OCI-LY7 (cell line): ENCODE measurements at regions not wholly inside any gene's neighbourhood (a gene's known extent, or its start where the extent isn't known, plus 50 kb on each side); places are given as distances from the start of the nearest gene placed in this dataset.

ENCODE experiments used
- EZH2phosphoT487 ChIP-seq: fragments of 200-600 bp; sonication (generic); IDR thresholded peaks from 2 replicates; pipeline ENCODE4 v1.6.1; 2018; ENCODE audit warnings: low read depth, borderline replicate concordance, mild to moderate bottlenecking, mixed run types, antibody characterized with exemption, low read length, moderate library complexity, mixed read lengths
- TF ChIP-seq, protein P1 (sequence below): fragments of 200-600 bp; sonication (generic); conservative IDR thresholded peaks from 2 replicates; pipeline ENCODE4 v1.5.1; 2014; ENCODE audit warnings: mild to moderate bottlenecking, antibody characterized with exemption, low read length, moderate library complexity, mixed read lengths

DNA sequence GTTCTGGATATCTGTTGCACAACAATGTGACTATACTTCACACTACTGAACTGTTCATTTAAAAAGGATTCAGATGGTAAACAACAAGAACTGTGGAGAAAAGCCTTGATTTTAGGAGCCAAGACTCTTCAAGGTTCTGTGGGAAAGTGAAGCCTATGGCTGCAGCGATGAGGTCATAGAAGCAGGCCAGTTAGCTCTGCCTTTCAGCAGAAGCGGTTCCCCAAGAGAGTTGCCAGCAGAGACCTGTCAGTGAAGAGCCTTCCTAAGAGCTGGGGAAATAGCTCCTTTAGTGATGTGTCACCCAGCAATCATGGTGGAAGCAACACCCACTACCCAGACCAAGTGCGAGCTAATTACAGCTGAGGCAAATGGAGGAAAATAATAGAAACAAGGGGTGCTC is 346.5 kb upstream of the ETAA1 start:
- TF ChIP-seq, protein P1, sequence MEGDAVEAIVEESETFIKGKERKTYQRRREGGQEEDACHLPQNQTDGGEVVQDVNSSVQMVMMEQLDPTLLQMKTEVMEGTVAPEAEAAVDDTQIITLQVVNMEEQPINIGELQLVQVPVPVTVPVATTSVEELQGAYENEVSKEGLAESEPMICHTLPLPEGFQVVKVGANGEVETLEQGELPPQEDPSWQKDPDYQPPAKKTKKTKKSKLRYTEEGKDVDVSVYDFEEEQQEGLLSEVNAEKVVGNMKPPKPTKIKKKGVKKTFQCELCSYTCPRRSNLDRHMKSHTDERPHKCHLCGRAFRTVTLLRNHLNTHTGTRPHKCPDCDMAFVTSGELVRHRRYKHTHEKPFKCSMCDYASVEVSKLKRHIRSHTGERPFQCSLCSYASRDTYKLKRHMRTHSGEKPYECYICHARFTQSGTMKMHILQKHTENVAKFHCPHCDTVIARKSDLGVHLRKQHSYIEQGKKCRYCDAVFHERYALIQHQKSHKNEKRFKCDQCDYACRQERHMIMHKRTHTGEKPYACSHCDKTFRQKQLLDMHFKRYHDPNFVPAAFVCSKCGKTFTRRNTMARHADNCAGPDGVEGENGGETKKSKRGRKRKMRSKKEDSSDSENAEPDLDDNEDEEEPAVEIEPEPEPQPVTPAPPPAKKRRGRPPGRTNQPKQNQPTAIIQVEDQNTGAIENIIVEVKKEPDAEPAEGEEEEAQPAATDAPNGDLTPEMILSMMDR = no peak
- no peak for TF ChIP-seq EZH2phosphoT487
